GM18505 (cell line): ENCODE measurements at regions not wholly inside any gene's neighbourhood (a gene's known extent, or its start where the extent isn't known, plus 50 kb on each side); places are given as distances from the start of the nearest gene placed in this dataset.

ENCODE experiments used
- ATAC-seq: cut with Tn5 transposase; IDR thresholded peaks from one replicate; pipeline ENCODE4 v1.9.1; 2021; ENCODE audit not compliant: unreplicated experiment
- POLR2A ChIP-seq: IDR thresholded peaks from 4 replicates; pipeline ENCODE4 v1.6.1; 2011; ENCODE audit warnings: borderline replicate concordance; ENCODE audit not compliant: insufficient read depth, insufficient read length; ENCODE audit errors: extremely low read depth

- no peak for TF ChIP-seq POLR2A
- no peak for ATAC-seq
Observed at GRCh38 chr5:124990723-124991122, 244.3 kb upstream of the ZNF608 start.

- no peak for TF ChIP-seq POLR2A
- ATAC-seq, result no peak
Observed at GRCh38 chr5:124995421-124995820, 249.0 kb upstream of the ZNF608 start.

GRCh38 chr5:124996023-124996763, 249.8 kb upstream of the ZNF608 start:
- ATAC-seq, result no peak
- TF ChIP-seq POLR2A, result no peak

GRCh38 chr5:124996764-124997077, 250.3 kb upstream of the ZNF608 start:
- ATAC-seq, result no peak
- TF ChIP-seq POLR2A, result no peak

- no peak for TF ChIP-seq POLR2A
- no peak for ATAC-seq
Observed at GRCh38 chr5:124997186-124997893, 250.9 kb upstream of the ZNF608 start.

- ATAC-seq, result no peak
- no peak for TF ChIP-seq POLR2A
Observed at GRCh38 chr5:124998520-124998919, 252.1 kb upstream of the ZNF608 start.

- ATAC-seq, result no peak
- TF ChIP-seq POLR2A, result no peak
Observed at GRCh38 chr5:125002727-125003598, 256.5 kb upstream of the ZNF608 start.

GRCh38 chr5:125004009-125004408, 257.6 kb upstream of the ZNF608 start:
- no peak for TF ChIP-seq POLR2A
- ATAC-seq, result no peak

GRCh38 chr5:125005266-125005665, 258.8 kb upstream of the ZNF608 start:
- TF ChIP-seq POLR2A, result no peak
- ATAC-seq, result no peak

- ATAC-seq, result peak; percentile 63
- no peak for TF ChIP-seq POLR2A
Observed at GRCh38 chr5:125006011-125006685, 259.7 kb upstream of the ZNF608 start.

- no peak for ATAC-seq
- TF ChIP-seq POLR2A, result no peak
Observed at GRCh38 chr5:125010356-125010755, 263.9 kb upstream of the ZNF608 start.

- ATAC-seq, result no peak
- no peak for TF ChIP-seq POLR2A
Observed at GRCh38 chr5:125011014-125011413, 264.6 kb upstream of the ZNF608 start.

- ATAC-seq, result no peak
- no peak for TF ChIP-seq POLR2A
Observed at GRCh38 chr5:125011419-125011818, 265.0 kb upstream of the ZNF608 start.
